ENCODE measurements at regions not wholly inside any gene's neighbourhood (a gene's known extent, or its start where the extent isn't known, plus 50 kb on each side); places are given as distances from the start of the nearest gene placed in this dataset.

- DNase-seq, result no peak
These were observed 56.0 kb downstream of the BOD1L2 start for GRCh38 chr18:57202881-57203280.

DNA sequence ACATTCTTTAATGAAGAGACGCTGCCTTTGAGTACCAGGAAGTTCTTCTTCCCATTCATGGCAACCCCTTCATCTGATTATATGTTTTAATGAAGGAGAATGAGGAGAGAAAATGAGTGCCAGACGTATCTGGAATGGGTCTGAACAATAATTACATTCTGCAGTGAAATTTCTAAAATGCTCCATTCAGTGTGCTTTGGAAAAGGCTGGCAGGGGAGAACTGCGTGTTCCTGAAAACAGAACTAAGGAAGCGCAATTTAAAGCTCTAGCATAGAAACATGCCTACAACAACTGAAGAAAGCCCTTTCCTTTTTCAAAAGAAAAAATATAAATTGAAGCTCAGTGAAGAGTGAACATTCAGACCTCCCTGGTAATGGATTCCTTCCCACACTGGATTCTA is 58.8 kb downstream of the BOD1L2 start:
- DNase-seq, result no peak

- no peak for DNase-seq
These were observed 60.4 kb downstream of the BOD1L2 start for GRCh38 chr18:57207124-57207916.

DNA sequence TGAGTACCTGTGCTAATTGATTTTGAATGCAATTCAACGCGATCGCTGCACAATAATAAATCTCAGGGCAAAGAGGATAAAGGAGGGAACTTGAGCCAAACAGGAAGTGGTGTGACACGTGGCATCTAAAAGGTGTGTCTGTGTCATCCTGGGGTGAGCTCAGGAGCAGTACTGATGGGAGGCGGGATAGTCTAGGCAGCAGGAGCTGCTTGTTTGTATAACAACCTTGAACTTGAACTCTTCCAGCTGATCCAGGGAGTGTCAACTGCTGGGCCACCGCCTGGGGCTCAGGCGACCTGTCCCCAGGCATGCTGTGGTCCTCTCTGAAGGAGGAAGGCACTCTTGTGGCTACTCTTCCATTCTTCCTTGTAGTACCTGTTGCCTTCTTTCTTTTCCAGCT is 61.2 kb downstream of the BOD1L2 start:
- no peak for DNase-seq

DNA sequence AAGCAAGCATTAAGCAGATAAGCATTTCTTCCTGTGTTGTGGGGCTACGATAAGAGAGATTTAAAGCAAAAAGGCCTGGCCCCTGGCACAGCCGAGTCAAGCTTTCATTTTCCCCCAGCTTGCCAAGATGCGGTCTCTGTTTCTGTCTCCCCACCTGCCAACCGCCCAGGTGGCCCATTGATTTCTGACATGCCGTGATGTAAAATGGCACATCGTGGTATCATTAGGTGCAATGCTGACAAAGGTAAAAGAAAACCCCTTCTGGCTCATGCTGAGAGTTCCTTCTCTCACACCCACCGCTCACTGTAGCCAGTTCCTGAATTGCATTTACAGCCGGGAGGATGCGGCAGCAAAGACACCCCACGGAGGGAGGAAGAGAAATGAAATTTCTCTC is 62.8 kb downstream of the BOD1L2 start:
- no peak for DNase-seq

DNA sequence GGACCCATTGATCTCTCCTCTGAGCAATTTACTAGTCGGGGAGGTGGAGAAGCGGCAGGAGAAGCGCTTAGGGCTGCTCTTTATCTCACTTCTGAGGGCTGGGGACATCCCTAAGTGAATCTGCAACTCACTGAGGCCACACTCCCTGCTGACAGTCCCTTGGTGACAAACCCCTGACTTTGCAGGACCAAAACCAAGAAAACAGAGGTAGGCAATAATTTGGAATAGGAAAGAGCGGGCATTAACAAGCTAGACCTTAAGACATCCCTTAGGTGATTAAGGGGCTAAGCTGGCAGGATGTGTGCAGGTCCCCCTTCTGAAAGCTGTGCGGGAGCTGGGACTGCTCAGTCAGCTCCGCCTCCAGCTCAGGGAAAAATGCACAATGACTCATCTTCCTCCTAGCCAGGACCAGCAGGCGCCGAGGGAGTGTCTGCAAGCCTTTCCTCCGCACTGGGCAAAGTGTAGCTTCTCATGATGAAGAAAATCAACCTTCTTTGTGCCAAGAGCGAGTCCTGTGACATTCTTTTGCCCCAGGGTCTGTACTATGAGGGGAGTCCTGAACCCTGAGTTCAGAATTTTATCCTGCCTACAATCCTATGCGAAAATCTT is 63.3 kb downstream of the BOD1L2 start:
- peak; percentile 12 for DNase-seq

GRCh38 chr18:57210716-57211411 is 64.0 kb downstream of the BOD1L2 start:
- DNase-seq, result no peak

DNA sequence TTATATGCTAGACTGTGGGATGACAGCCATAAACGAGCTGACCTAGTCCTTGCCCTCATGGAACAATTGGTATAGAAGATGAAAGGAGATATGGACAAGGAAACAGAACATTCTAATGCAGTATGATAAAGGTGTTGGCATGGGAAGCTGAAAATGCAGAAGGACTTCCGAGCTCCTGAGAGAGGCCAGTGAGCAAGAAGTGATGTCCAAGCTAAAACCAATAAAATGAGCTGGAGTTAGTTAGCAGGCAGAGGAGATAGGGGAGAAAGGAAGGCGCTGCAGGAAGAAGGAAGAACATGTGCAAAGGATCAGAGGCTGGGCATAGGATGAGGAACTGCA is 64.5 kb downstream of the BOD1L2 start:
- no peak for DNase-seq

DNA sequence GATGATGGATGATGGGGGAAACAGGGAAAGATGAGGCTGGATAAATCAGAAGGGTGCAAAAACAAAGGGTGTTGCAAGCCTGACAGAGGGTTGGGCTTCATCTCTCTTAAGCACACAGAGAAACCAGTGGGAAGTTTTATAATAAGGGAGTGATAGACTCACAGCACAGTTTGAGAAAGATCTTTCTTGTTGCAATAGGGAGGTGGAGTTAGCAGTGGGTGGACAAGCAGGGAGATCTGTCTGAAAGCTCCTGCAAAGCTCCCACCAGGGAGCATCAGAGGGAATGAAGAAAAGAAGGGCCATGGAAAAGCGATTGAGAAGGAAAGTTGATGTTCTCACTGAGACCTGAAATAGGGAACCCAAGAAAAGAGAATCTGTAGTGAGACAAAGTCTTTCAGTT is 64.9 kb downstream of the BOD1L2 start:
- DNase-seq, result no peak

GRCh38 chr18:57212678-57213077 is 65.8 kb downstream of the BOD1L2 start:
- DNase-seq, result no peak

- DNase-seq, result no peak
These were observed 68.1 kb downstream of the BOD1L2 start for GRCh38 chr18:57214976-57215375.

DNA sequence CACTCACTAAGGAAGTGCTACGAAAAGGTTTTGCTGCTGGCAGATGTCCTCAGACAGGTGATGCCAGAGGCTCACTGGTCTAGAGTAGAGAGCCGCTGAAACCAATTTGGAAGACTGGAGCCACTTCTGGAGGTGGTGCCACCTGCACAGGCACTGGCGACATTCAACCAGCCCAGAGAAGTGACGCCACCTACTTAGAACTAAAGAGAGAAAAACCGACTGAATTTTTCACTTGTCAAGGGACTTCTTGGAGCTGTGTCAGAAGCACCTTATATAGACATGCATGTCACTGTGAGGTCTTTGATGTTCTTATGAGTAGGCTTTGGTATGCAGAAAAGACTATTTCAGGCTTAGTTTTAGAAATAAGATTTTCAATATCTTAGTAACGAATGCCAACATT is 71.4 kb downstream of the BOD1L2 start:
- no peak for DNase-seq

- DNase-seq, result no peak
These were observed 73.1 kb downstream of the BOD1L2 start for GRCh38 chr18:57219964-57220363.

- DNase-seq, result no peak
These were observed 73.6 kb downstream of the BOD1L2 start for GRCh38 chr18:57220480-57220879.

- no peak for DNase-seq
These were observed 74.1 kb downstream of the BOD1L2 start for GRCh38 chr18:57220930-57221483.

- DNase-seq, result peak; percentile 82
These were observed 76.4 kb downstream of the BOD1L2 start for GRCh38 chr18:57223144-57223870.

GRCh38 chr18:57230861-57231585 is 84.1 kb downstream of the BOD1L2 start:
- no peak for DNase-seq

DNA sequence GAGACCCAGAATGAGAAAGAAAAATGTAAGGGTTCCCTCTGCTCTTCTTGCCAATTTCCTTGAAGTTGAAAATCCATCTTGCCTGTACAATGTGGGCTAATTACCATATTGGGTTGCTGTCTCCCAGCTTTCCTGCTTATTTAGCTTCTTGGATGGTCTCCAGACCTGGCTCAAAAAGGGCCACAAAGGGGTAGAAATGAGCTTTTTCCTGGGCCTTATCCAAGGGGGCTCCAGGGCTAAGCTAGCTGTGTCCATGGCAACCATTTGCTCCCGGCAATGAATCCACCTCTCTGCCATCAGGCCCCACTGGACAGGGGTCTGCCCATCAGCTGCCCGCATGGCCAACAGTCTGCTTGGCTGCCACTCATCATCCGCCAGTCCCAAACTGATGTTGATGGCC is 85.0 kb downstream of the BOD1L2 start:
- DNase-seq, result no peak

- peak; percentile 21 for DNase-seq
These were observed 87.5 kb downstream of the BOD1L2 start for GRCh38 chr18:57234346-57234745.

DNA sequence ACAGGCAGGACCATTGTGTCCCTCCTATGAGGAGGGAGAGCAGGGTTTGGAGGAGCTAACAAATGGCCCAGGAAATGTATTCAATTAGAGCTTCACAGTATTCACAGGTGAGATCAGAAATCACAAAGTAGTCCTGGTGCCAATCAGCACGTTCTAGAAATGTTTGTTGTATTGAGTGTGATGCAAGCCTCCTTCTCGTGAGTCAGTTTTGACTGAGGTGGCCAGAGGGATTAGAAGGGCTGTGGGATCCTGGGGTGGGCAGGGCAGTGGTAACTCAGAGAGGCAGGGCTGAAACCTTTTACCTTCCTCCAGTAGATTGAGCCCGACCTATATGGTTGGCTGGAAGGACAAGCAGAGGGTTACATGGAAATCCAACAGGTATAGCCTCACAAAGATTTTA is 95.0 kb downstream of the BOD1L2 start:
- no peak for DNase-seq

DNA sequence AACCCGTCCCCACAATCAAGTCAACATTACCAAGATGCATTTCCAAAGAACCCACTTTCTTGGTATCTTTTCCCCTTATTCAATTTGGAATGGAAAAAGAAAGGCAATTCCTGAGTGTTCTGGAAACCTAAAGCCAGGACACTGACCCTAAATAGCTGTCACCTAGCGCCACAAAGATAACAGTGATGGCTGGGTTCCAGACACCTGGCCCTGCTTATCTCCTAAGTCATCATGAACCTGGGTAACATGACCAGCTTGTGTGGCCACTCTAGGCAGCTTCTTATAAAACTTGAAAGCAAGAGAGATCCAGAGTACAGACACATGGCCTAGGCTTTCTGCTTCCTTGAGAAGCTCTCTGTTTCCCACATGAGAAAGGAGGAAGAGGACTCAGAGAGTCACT is 95.4 kb downstream of the BOD1L2 start:
- DNase-seq, result no peak

DNA sequence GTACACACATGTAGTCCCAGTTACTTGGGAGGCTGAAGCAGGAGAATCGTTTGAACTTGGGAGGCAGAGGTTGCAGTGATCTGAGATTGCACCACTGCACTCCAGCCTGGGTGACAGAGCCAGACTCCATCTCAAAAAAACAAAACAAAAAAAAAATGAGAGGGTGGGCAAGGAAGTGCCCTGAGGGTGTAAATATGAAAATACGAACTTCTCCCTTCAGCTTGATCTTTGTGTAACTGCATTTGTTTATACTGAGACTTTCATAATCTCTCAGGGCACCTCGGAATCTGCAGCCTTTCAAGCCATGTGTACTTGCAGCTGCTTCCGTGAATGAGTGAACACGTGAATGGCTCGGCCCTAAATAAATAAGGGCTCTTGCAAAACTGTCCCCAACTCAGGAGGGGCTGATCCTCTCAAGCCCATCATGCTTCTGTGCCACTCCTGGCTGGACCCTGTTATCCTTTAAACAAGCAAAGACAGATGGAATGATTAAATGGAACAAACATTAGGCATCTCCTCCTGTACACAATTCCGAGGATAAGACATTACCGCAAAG is 96.8 kb downstream of the BOD1L2 start:
- DNase-seq, result no peak
